HEK293 (cell line): ENCODE measurements at regions not wholly inside any gene's neighbourhood (a gene's known extent, or its start where the extent isn't known, plus 50 kb on each side); places are given as distances from the start of the nearest gene placed in this dataset.

Experiments used
- CTCF ChIA-PET: fragments of 350-600 bp; formaldehyde crosslinking; extraction: SDS; loops from one replicate; lab custom pipeline; 2021; ENCODE audit warnings: antibody characterized with exemption; lab: Yijun Ruan, JAX
- POLR2A ChIA-PET: fragments of 300-600 bp; formaldehyde crosslinking; extraction: SDS; loops from one replicate; lab custom pipeline; 2020; ENCODE audit warnings: antibody characterized with exemption, inconsistent platforms; lab: Yijun Ruan, JAX
- H3K27ac ChIP-seq: fragments of 200-500 bp; sonication (Bioruptor generic); 2 replicates; pipeline ENCODE4 v1.5.1; 2014; ENCODE audit warnings: low read depth, low read length, control low read depth, inconsistent platforms; ENCODE audit errors: extremely low read depth
- H3K36me3 ChIP-seq, 2 experiments: fragments of 200-500 bp in 1 of 2; sonication (Bioruptor generic) in 1 of 2; 1 replicate in 1 of 2; 2 replicates in 1 of 2; pipeline ENCODE4 v1.5.1; 2014 to 2017; ENCODE audit warnings: inconsistent platforms in 2 of 2, low read length in 2 of 2; ENCODE audit not compliant: control insufficient read depth in 2 of 2, insufficient read depth in 1 of 2
- H3K4me1 ChIP-seq: fragments of 200-500 bp; sonication (Bioruptor generic); 2 replicates; pipeline ENCODE4 v1.5.1; 2014; ENCODE audit warnings: mild to moderate bottlenecking, low read length, inconsistent platforms; ENCODE audit not compliant: control insufficient read depth, insufficient read depth
- H3K4me3 ChIP-seq: 2 replicates; pipeline ENCODE4 v1.5.1; 2011; ENCODE audit warnings: low read depth, mild to moderate bottlenecking, control low read depth, low read length, moderate library complexity
- H3K9me3 ChIP-seq: fragments of 200-500 bp; sonication (Bioruptor generic); 2 replicates; pipeline ENCODE4 v1.5.1; 2014; ENCODE audit warnings: low read depth, low read length, inconsistent platforms; ENCODE audit not compliant: control insufficient read depth, insufficient read depth
- KLF7 ChIP-seq: fragments of 450-650 bp; formaldehyde crosslinking; IDR thresholded peaks from 2 replicates; pipeline ENCODE4 v1.5.1; 2016; ENCODE audit warnings: missing biosample characterization, missing genetic modification characterization, borderline replicate concordance
- PRDM2 ChIP-seq: fragments of 450-650 bp; formaldehyde crosslinking; IDR thresholded peaks from 2 replicates; pipeline ENCODE4 v1.5.1; 2016; ENCODE audit warnings: missing biosample characterization, missing genetic modification characterization, borderline replicate concordance
- SALL2 ChIP-seq: fragments of 450-650 bp; formaldehyde crosslinking; IDR thresholded peaks from 2 replicates; pipeline ENCODE4 v1.5.0; 2017; ENCODE audit warnings: missing biosample characterization, mild to moderate bottlenecking, missing genetic modification characterization, borderline replicate concordance
- SCRT2 ChIP-seq: fragments of 450-650 bp; formaldehyde crosslinking; IDR thresholded peaks from 2 replicates; pipeline ENCODE4 v1.5.1; 2016; ENCODE audit warnings: missing biosample characterization, missing genetic modification characterization
- TRIM28 ChIP-seq: IDR thresholded peaks from 2 replicates; pipeline ENCODE4 v1.6.1; 2011; ENCODE audit warnings: low read length, control low read depth, borderline replicate concordance
- ZBTB1 ChIP-seq: fragments of 450-650 bp; formaldehyde crosslinking; IDR thresholded peaks from 2 replicates; pipeline ENCODE4 v1.5.1; 2016; ENCODE audit warnings: missing biosample characterization, missing genetic modification characterization
- ZFHX2 ChIP-seq: fragments of 450-650 bp; formaldehyde crosslinking; conservative IDR thresholded peaks from 2 replicates; pipeline ENCODE4 v1.5.1; 2016; ENCODE audit warnings: missing biosample characterization, missing genetic modification characterization
- ZNF112 ChIP-seq: fragments of 450-650 bp; formaldehyde crosslinking; IDR thresholded peaks from 2 replicates; pipeline ENCODE4 v1.5.0; 2017; ENCODE audit warnings: missing biosample characterization, missing genetic modification characterization
- ZNF157 ChIP-seq: fragments of 450-650 bp; formaldehyde crosslinking; IDR thresholded peaks from 2 replicates; pipeline ENCODE4 v1.5.1; 2016; ENCODE audit warnings: missing biosample characterization, missing genetic modification characterization
- ZNF280C ChIP-seq: fragments of 450-650 bp; formaldehyde crosslinking; IDR thresholded peaks from 2 replicates; pipeline ENCODE4 v1.5.1; 2016; ENCODE audit warnings: missing biosample characterization, missing genetic modification characterization
- ZNF324 ChIP-seq: fragments of 450-650 bp; formaldehyde crosslinking; IDR thresholded peaks from 2 replicates; pipeline ENCODE4 v1.5.1; 2016; ENCODE audit warnings: missing biosample characterization, missing genetic modification characterization
- ZNF394 ChIP-seq: fragments of 450-650 bp; formaldehyde crosslinking; IDR thresholded peaks from 2 replicates; pipeline ENCODE4 v1.5.1; 2016; ENCODE audit warnings: missing biosample characterization, missing genetic modification characterization, mild to moderate bottlenecking, moderate library complexity, borderline replicate concordance
- ZNF416 ChIP-seq: fragments of 450-650 bp; formaldehyde crosslinking; IDR thresholded peaks from 2 replicates; pipeline ENCODE4 v1.5.1; 2016; ENCODE audit warnings: missing biosample characterization, missing genetic modification characterization
- ZNF518A ChIP-seq: fragments of 450-650 bp; formaldehyde crosslinking; conservative IDR thresholded peaks from 2 replicates; pipeline ENCODE4 v1.5.1; 2016; ENCODE audit warnings: low read depth, missing biosample characterization, missing genetic modification characterization
- ZNF549 ChIP-seq: fragments of 450-650 bp; IDR thresholded peaks from 2 replicates; pipeline ENCODE4 v1.5.1; 2018; ENCODE audit warnings: missing biosample characterization, missing genetic modification characterization, mild to moderate bottlenecking, inconsistent platforms, moderate library complexity
- ZNF777 ChIP-seq: fragments of 450-650 bp; formaldehyde crosslinking; IDR thresholded peaks from 2 replicates; pipeline ENCODE4 v1.5.1; 2017; ENCODE audit warnings: missing biosample characterization, missing genetic modification characterization, borderline replicate concordance
- ZSCAN5A ChIP-seq: fragments of 450-650 bp; formaldehyde crosslinking; IDR thresholded peaks from 2 replicates; pipeline ENCODE4 v1.5.1; 2016; ENCODE audit warnings: missing biosample characterization, missing genetic modification characterization

- TF ChIP-seq ZNF518A (tag by site-specific recombination): no peak
- no peak for TF ChIP-seq ZBTB1 (tag by site-specific recombination)
- no peak for TF ChIP-seq PRDM2 (tag by site-specific recombination)
- TF ChIP-seq SALL2 (tag by site-specific recombination): no peak
- TF ChIP-seq KLF7 (tag by site-specific recombination): no peak
These were observed 108.4 kb upstream of the RMDN2 start (continued) for GRCh38 chr2:37816686-37817085.

GRCh38 chr2:37819186-37819585, 105.9 kb upstream of the RMDN2 start:
- Histone ChIP-seq H3K27ac (no peak overlapping the region), H3K4me1 (no peaks in the 10 kb centered on the region)
- TF ChIP-seq ZNF112 (tag by site-specific recombination) (no peak), ZNF324 (no peak), ZNF549 (no peak), ZNF157 (tag by site-specific recombination) (no peak), SCRT2 (tag by site-specific recombination) (no peak), ZNF394 (tag by site-specific recombination) (no peak), ZFHX2 (tag by site-specific recombination) (no peak), ZNF280C (tag by site-specific recombination) (no peak), TRIM28 (no peak), ZNF416 (tag by site-specific recombination) (no peak), ZSCAN5A (tag by site-specific recombination) (no peak), ZNF777 (tag by site-specific recombination) (no peak)
- TF ChIP-seq, all 188 proteins: peak for 0
- CTCF ChIA-PET: interaction anchor here (0.5 to 1.3 kb wide), 4 partner anchors 9 to 401 kb away, joined by 3 to 4 read pairs (median 3); no protein-coding TSS in a partner anchor
- H3K4me3 ChIP-seq: no peak overlapping the region
- H3K9me3 ChIP-seq: no peaks in the 10 kb centered on the region
- H3K36me3 ChIP-seq: no peaks in the 10 kb centered on the region
- POLR2A ChIA-PET: no interaction called here
